H1 (cell line): ENCODE measurements at regions not wholly inside any gene's neighbourhood (a gene's known extent, or its start where the extent isn't known, plus 50 kb on each side); places are given as distances from the start of the nearest gene placed in this dataset.

Source experiments
- JUN ChIP-seq: IDR thresholded peaks from 2 replicates; pipeline ENCODE4 v1.6.1; 2011; ENCODE audit warnings: low read depth, mild to moderate bottlenecking, improper control_type of control experiment, low read length
- RFX5 ChIP-seq: IDR thresholded peaks from 2 replicates; pipeline ENCODE4 v1.6.1; 2011; ENCODE audit warnings: low read depth, low read length, improper control_type of control experiment, borderline replicate concordance
- RXRA ChIP-seq: IDR thresholded peaks from 2 replicates; pipeline ENCODE4 v1.6.1; 2011; ENCODE audit warnings: low read depth, mild to moderate bottlenecking, low read length, moderate library complexity; ENCODE audit not compliant: insufficient read depth
- SP2 ChIP-seq: IDR thresholded peaks from 2 replicates; pipeline ENCODE4 v1.6.1; 2012; ENCODE audit warnings: mild to moderate bottlenecking, low read length, inconsistent platforms
- SUZ12 ChIP-seq: fragments of 200-600 bp; sonication (generic); IDR thresholded peaks from 2 replicates; pipeline ENCODE4 v1.6.1; 2012; ENCODE audit warnings: mild to moderate bottlenecking, inconsistent platforms, low read length, moderate library complexity, mixed read lengths
- TF ChIP-seq, protein P1 (sequence below): IDR thresholded peaks from 2 replicates; pipeline ENCODE4 v1.6.1; 2011; ENCODE audit warnings: low read depth, mild to moderate bottlenecking, low read length; ENCODE audit not compliant: insufficient read depth
- TF ChIP-seq, protein P2 (sequence below): IDR thresholded peaks from 2 replicates; pipeline ENCODE4 v1.6.1; 2012; ENCODE audit warnings: low read length, inconsistent platforms

GRCh38 chr5:23448627-23449026 is 58.8 kb upstream of the PRDM9 start (continued):
- no peak for TF ChIP-seq RXRA
- TF ChIP-seq, protein P1, sequence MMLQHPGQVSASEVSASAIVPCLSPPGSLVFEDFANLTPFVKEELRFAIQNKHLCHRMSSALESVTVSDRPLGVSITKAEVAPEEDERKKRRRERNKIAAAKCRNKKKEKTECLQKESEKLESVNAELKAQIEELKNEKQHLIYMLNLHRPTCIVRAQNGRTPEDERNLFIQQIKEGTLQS = no peak
- no peak for TF ChIP-seq SP2
- TF ChIP-seq SUZ12 = no peak
- TF ChIP-seq RFX5 = no peak
- TF ChIP-seq, protein P2, sequence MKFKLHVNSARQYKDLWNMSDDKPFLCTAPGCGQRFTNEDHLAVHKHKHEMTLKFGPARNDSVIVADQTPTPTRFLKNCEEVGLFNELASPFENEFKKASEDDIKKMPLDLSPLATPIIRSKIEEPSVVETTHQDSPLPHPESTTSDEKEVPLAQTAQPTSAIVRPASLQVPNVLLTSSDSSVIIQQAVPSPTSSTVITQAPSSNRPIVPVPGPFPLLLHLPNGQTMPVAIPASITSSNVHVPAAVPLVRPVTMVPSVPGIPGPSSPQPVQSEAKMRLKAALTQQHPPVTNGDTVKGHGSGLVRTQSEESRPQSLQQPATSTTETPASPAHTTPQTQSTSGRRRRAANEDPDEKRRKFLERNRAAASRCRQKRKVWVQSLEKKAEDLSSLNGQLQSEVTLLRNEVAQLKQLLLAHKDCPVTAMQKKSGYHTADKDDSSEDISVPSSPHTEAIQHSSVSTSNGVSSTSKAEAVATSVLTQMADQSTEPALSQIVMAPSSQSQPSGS = no peak
- TF ChIP-seq JUN = no peak
